ENCODE measurements at regions not wholly inside any gene's neighbourhood (a gene's known extent, or its start where the extent isn't known, plus 50 kb on each side); places are given as distances from the start of the nearest gene placed in this dataset.

GRCh38 chr11:119933584-119933983, 204.3 kb downstream of the TRIM29 start:
- DNase-seq, result no peak
- in situ Hi-C loops (cut with HindIII; ENCODE audit: low pct_ligation_motif_present, low sequenced_read_pairs), result no loop called here
- Histone ChIP-seq H3K36me3 (replicated peaks) (no peaks in the 10 kb centered on the region), H3K27ac (no peak overlapping the region), H3K4me3 (ENCODE audit: low read depth, low read length) (no peak overlapping the region), H3K27me3 (replicated peaks) (no peaks in the 10 kb centered on the region)
- TF ChIP-seq, protein P1, sequence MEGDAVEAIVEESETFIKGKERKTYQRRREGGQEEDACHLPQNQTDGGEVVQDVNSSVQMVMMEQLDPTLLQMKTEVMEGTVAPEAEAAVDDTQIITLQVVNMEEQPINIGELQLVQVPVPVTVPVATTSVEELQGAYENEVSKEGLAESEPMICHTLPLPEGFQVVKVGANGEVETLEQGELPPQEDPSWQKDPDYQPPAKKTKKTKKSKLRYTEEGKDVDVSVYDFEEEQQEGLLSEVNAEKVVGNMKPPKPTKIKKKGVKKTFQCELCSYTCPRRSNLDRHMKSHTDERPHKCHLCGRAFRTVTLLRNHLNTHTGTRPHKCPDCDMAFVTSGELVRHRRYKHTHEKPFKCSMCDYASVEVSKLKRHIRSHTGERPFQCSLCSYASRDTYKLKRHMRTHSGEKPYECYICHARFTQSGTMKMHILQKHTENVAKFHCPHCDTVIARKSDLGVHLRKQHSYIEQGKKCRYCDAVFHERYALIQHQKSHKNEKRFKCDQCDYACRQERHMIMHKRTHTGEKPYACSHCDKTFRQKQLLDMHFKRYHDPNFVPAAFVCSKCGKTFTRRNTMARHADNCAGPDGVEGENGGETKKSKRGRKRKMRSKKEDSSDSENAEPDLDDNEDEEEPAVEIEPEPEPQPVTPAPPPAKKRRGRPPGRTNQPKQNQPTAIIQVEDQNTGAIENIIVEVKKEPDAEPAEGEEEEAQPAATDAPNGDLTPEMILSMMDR (IDR thresholded peaks at IDR 0.05; ENCODE audit: low read depth, low read length, missing control alignments), result no peak

DNA sequence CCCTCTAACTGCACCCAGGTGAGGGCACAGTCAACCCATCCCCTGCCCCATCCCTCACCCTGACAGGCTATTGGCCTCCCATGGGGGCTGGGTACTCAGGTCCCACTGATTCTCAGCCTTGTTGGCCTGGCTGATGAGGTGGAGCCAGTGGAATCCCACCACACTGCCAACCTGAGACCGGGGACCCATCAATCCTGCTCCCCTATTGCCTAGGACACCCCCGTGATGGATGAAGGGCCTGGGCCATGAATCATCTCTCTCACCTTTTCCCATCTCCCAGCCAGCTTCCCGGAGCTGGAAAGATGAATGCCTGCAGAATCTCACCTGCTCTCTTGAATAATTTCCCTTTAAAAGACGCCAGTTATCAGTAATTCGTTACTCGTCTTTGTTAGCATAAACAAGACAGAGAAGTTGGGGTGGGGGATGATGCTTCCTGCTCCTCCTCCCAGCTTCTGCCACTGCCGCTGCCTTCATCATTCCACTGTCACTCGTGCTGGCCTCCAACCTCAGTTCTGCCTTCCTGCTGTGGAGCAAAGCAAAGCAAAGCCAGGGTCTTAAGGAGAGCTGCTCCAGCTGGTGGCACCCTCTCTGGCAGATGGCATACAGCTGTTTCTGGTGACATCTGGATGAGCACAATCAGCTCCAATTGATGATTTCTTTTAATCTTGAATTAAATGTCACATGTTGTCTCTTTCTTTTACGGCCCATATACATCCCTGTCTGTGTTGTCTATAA, 204.0 kb upstream of the NECTIN1 start:
- H3K27me3 ChIP-seq (replicated peaks), result no peaks in the 10 kb centered on the region
- DNase-seq, result no peak
- H3K27ac ChIP-seq, result no peak overlapping the region
- no peak overlapping the region for H3K4me3 ChIP-seq (ENCODE audit: low read depth, low read length)
- in situ Hi-C loops (cut with HindIII; ENCODE audit: low pct_ligation_motif_present, low sequenced_read_pairs), result no loop called here
- TF ChIP-seq, protein P1 (IDR thresholded peaks at IDR 0.05; ENCODE audit: low read depth, low read length, missing control alignments), result no peak
- no peaks in the 10 kb centered on the region for H3K36me3 ChIP-seq (replicated peaks)

DNA sequence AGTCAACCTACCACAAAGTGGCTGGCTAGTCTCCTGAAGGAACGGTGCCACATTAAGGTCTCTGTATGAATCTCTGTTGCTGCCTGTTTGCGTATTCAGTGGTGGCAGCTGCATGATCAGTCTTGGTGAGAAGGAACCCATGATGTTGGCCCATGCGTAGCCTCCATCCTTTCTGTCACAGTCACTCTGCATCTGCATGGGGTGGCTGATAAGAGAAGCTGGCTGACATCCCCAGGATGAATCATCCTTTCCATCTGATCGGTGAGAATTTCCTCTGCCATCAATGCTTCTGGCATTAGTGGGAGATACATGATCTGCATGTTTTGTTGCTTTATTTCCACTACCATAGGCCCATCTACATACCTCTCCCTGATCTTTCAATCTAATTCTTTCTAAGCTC, 199.0 kb upstream of the NECTIN1 start:
- H3K27me3 ChIP-seq (replicated peaks), result no peaks in the 10 kb centered on the region
- H3K4me3 ChIP-seq (ENCODE audit: low read depth, low read length), result no peak overlapping the region
- no peak for DNase-seq
- TF ChIP-seq, protein P1 (IDR thresholded peaks at IDR 0.05; ENCODE audit: low read depth, low read length, missing control alignments), result no peak
- no peaks in the 10 kb centered on the region for H3K36me3 ChIP-seq (replicated peaks)
- no peak overlapping the region for H3K27ac ChIP-seq
- in situ Hi-C loops (cut with HindIII; ENCODE audit: low pct_ligation_motif_present, low sequenced_read_pairs), result no loop called here

DNA sequence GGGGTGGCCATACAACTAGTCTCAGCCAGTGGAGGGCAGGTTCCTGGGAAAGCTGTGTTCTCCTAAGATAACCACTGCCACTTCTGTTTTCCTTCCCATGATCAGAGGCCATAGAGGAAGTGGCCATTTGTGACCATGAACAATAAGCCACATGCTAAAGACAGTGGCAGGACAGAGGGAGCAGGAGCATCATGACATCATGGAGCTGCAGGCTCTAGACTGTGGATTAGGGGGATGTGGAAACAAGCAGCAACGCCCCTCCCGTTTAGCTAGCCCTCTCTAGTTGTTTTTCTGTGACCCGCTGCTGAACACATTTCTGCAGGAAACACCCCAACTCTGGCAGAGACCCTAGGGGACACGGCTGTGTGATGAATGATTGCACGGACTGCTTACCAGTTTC, 195.0 kb upstream of the NECTIN1 start:
- Histone ChIP-seq H3K4me3 (ENCODE audit: low read depth, low read length) (no peak overlapping the region), H3K36me3 (replicated peaks) (no peaks in the 10 kb centered on the region), H3K27ac (no peak overlapping the region), H3K27me3 (replicated peaks) (no peaks in the 10 kb centered on the region)
- no peak for DNase-seq
- in situ Hi-C loops (cut with HindIII; ENCODE audit: low pct_ligation_motif_present, low sequenced_read_pairs), result no loop called here
- TF ChIP-seq, protein P1 (IDR thresholded peaks at IDR 0.05; ENCODE audit: low read depth, low read length, missing control alignments), result no peak

DNA sequence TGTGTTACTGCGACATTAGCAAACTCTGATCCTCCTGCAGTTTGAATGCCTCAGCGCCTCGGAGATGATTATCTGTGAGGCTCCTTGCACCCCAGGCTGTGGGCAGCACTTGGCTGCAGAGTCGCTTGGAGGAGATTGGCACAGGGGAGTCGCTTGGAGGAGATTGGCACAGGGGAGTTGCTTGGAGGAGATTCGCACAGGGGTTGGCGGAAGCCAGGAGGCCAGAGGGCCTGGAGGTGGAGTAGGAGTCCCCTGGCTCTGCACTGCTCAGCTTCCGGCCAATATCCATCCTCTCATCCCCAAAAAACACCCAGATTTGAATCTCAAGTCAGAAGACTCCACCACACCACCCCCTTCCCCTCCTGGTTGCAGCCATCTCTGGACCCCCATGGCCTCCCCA, 192.6 kb upstream of the NECTIN1 start:
- in situ Hi-C loops (cut with HindIII; ENCODE audit: low pct_ligation_motif_present, low sequenced_read_pairs), result no loop called here
- no peaks in the 10 kb centered on the region for H3K27me3 ChIP-seq (replicated peaks)
- H3K27ac ChIP-seq, result no peak overlapping the region
- TF ChIP-seq, protein P1 (IDR thresholded peaks at IDR 0.05; ENCODE audit: low read depth, low read length, missing control alignments), result no peak
- no peak for DNase-seq
- no peak overlapping the region for H3K4me3 ChIP-seq (ENCODE audit: low read depth, low read length)
- H3K36me3 ChIP-seq (replicated peaks), result no peaks in the 10 kb centered on the region

All from brain microvascular endothelial cell (primary cell).